Myocyte (in vitro differentiated cells): ENCODE measurements at regions not wholly inside any gene's neighbourhood (a gene's known extent, or its start where the extent isn't known, plus 50 kb on each side); places are given as distances from the start of the nearest gene placed in this dataset.

ENCODE experiments used
- DNase-seq: peaks from one replicate; pipeline ENCODE4 v3.0.0-alpha.2; 2012; ENCODE audit warnings: low read depth

- no peak for DNase-seq
Measured at GRCh38 chr2:8537562-8538155, 144.2 kb upstream of the ID2 start.

- no peak for DNase-seq
Measured at GRCh38 chr2:8538531-8538930, 143.3 kb upstream of the ID2 start.

- no peak for DNase-seq
Measured at GRCh38 chr2:8538931-8539621, 142.8 kb upstream of the ID2 start.

DNA sequence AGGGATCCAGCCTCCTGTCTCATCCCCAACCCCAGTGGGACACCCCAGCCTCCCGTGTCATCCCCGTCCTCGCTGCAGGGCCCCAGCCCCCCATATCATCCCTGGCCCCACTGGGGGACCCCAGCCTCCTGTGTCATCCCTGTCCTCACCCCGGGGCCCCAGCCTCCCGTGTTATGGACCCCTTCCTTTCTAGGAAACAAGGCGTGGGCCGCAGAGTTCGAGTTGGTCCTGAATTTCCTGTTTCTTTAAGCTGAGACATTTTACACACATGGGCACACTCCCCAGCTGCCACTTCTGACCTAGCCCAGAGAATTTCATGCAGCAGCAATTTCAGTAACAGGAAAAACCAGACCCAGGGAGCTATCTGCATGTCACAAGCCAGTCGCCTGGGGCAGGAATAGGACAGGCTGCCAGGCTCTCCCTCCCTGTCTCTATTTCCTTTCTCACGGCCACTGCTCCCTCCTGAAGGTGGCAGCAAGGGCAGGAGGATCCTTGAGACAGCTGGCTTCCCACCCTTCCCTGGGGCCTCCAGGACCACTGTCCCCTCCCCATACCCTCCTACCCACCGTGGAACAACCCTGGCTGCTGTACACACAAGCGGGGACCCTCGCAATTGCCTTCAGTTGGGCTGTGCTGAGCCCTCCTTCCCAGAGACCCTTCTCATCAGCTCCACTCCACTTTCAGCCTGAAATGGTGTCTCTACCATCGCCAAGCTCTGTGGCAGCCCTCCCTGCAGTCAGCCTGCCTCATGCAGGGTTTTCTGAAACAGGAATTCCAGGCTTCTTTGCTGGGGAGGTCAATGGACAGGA, 141.9 kb upstream of the ID2 start:
- peak; percentile 44 for DNase-seq

GRCh38 chr2:8540552-8541055, 141.3 kb upstream of the ID2 start:
- DNase-seq = no peak

- peak; percentile 32 for DNase-seq
Measured at GRCh38 chr2:8541223-8541622, 140.6 kb upstream of the ID2 start.

- DNase-seq = no peak
Measured at GRCh38 chr2:8541636-8542035, 140.2 kb upstream of the ID2 start.

DNA sequence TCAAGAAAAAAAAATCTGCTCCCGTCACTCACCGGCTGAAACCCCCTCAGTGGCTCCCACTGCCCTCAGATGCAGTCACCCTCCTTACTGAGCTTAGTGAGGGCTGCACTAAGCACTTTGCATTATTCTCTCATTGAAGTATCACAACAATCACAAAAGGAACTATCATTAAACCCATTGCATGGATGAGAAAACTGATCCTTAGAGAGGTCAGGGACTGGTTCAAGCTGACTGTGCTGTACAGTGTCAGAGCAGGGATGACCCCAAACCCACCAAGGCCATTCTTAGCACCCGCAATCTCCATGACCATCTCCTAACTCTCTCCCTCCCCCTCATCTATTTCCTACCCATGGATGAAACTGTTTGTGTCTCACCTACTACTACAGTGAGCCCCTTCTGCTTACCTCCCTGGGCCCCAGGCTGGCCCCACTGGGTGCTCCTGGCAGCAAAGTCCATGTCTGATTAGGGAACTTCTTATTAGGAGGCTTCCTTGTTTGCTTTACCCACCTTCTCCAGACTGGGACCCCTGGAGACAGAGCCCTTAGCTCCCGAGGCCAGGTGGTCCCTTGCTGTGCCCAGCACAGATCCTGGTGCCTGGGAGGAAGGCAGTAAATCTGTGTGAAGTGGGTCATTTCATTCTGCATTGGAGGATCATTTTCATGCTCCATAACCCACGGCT, 139.3 kb upstream of the ID2 start:
- no peak for DNase-seq

GRCh38 chr2:8543060-8543382, 138.8 kb upstream of the ID2 start:
- DNase-seq = no peak

DNA sequence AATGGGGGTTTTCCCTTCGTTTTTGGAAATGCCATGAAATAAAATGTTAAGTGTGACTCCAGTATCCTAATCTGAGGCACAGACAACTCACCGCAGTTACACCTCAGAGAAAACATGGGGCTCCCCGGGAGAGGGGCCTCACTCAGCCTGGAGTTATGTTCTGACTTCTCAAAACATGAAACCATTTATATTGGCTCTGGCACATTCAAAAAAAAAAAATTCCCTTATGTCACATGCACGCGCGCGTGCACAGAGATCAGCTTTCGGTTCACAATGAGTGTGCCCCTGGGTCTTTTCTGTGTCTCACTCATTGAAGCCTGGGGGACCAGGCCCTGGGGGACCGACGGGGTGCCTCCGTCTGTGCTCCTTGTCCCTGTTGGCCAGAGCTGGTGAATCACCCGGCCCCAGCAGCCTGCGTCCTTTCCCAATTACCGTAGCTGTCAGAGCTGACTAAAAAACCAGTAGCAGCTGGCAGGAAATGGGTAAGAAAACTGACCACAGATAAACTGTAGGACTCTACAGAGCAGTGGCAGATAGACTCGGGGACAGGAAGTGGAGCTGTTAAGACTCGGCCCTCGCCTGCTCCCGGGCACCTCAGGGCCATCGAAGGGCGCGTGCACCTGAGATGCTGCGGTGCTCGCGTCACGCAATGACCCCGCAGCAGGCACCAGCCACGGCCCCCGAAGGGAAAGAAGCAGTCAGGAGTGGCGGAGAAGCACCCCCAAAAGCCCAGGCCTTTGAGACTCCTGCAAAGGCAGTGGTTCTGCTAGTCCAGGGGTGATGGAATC, 138.3 kb upstream of the ID2 start:
- DNase-seq = peak; percentile 97

DNA sequence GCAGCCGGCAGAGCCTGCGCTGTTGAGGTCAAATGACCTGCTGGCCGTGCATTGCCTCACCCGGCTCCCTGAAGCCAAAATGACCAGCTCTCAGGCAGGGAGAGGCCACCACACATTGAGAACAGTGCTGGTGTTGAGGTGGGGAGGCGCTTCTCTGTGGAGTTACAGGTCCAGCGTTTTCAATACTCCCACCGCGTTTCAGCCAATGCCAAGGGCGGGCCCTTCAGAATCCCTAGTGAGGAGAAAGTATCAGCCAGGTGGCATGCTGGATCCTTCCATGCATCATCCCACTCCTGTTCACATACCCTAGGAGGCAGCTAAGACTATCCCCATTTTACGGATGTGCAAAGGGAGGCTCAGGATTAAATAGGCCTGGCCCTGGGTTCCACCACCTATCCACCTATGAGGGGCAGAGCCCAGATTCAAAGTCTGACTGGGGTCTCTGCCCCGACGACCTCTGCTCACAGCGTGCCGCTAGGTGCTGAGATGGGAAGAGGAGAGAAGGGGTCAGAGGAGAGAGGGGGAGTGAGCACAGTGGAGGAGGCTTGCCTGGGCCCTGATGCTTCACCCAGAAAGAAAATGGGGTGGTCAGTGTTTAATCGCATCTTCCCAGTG, 137.6 kb upstream of the ID2 start:
- no peak for DNase-seq

- DNase-seq = peak; percentile 97
Measured at GRCh38 chr2:8544786-8545694, 136.8 kb upstream of the ID2 start.

GRCh38 chr2:8545695-8546611, 135.9 kb upstream of the ID2 start:
- DNase-seq = peak; percentile 21

GRCh38 chr2:8546612-8547283, 135.1 kb upstream of the ID2 start:
- DNase-seq = peak; percentile 36

DNA sequence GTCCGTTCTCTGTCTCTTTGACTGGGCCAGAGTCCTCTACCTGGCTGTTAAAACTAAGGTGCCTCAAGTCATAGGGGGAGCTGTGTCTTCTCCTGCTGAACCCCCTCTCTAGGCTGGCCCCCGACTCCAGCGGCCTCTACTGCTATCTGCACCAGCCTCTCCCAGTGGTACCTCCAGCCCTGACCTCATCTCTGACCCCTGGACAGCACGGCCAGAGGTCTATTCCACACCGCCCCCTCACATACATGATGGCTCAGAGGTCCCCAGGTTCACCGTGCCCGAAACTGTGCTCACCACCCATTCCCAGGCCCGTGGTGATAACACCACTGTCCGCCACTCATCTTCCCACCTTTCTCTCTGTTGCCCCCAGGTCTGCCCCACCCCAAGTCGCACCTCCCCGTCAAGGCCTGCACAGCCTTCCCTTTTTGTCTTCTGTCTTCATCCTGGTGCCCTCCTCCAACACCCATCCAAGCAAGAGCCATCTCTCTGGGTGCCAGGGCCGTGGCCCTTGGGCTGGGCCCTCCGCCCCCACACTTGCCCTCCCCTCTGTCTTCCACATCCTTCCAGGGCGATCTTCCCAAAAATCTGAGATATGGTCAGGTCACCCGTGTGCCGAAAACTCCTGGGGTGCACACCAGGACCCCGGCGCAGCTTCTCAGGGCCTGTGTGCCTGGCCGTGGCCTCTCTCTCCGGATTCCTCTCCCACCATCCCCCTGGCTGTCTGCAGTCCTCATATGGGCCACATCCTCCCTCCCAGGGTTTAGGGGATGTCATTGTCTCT, 134.4 kb upstream of the ID2 start:
- no peak for DNase-seq

GRCh38 chr2:8548065-8548618, 133.7 kb upstream of the ID2 start:
- DNase-seq = peak; percentile 26
